ENCODE measurements at regions not wholly inside any gene's neighbourhood (a gene's known extent, or its start where the extent isn't known, plus 50 kb on each side); places are given as distances from the start of the nearest gene placed in this dataset.

DNA sequence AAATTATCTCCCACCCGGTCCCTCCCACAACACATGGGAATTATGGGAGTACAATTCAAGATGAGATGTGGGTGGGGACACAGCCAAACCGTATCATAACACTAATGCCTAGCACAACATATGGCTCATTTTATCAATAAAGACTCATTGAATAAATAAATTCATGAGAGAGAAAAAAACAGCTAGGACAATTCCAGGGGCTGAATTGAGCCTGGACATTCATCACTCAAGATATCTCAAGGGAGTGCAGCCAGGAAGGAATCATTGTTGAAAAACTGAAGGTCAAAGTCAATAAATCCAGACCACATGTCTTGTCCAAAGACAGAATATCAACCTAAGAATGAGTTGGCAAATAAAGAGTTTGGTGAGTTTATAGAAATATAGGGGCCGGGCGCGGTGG is 644.1 kb downstream of the PLPP3 start:
- TF ChIP-seq EP300 (IDR thresholded peaks at IDR 0.05; ENCODE audit: low read depth): no peak
- TF ChIP-seq, protein P1, sequence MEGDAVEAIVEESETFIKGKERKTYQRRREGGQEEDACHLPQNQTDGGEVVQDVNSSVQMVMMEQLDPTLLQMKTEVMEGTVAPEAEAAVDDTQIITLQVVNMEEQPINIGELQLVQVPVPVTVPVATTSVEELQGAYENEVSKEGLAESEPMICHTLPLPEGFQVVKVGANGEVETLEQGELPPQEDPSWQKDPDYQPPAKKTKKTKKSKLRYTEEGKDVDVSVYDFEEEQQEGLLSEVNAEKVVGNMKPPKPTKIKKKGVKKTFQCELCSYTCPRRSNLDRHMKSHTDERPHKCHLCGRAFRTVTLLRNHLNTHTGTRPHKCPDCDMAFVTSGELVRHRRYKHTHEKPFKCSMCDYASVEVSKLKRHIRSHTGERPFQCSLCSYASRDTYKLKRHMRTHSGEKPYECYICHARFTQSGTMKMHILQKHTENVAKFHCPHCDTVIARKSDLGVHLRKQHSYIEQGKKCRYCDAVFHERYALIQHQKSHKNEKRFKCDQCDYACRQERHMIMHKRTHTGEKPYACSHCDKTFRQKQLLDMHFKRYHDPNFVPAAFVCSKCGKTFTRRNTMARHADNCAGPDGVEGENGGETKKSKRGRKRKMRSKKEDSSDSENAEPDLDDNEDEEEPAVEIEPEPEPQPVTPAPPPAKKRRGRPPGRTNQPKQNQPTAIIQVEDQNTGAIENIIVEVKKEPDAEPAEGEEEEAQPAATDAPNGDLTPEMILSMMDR (IDR thresholded peaks at IDR 0.05): no peak
- TF ChIP-seq POLR2A (IDR thresholded peaks at IDR 0.05): no peak
- TF ChIP-seq POLR2AphosphoS5 (IDR thresholded peaks at IDR 0.05): no peak
